Aorta (tissue), 5 donors: ENCODE measurements at regions not wholly inside any gene's neighbourhood (a gene's known extent, or its start where the extent isn't known, plus 50 kb on each side); places are given as distances from the start of the nearest gene placed in this dataset.
A peak's percentile ranks its signal among the peaks of the same experiment; 100 is the strongest.
"Not testable (repeated sequence)": the region's sequence is repeated elsewhere in the genome, so short reads cannot be mapped to it uniquely, and the experiment has no call there.

ENCODE experiments used
- ATAC-seq: fragments of 200-7000 bp; cut with Tn5 transposase; one replicate; pipeline ENCODE4 v1.9.1; 2022; ENCODE audit warnings: moderate library complexity; ENCODE audit not compliant: low FRiP score
- DNase-seq, 2 donors: peaks; one replicate each; pipeline ENCODE4 v3.0.0-alpha.2; 2020
- H3K27ac ChIP-seq, 2 donors: one replicate each; pipeline ENCODE4 v1.5.1; 2013; ENCODE audit warnings: low read length in 2 of 2, mild to moderate bottlenecking in 2 of 2, moderate library complexity in 2 of 2, control low read depth in 1 of 2, inconsistent platforms in 1 of 2, low read depth in 1 of 2
- H3K27me3 ChIP-seq, 2 donors: one replicate each; pipeline ENCODE4 v1.6.1; 2013; ENCODE audit warnings: control low read depth in 1 of 2, low read length in 1 of 2, mild to moderate bottlenecking in 1 of 2, moderate library complexity in 1 of 2; ENCODE audit not compliant: insufficient read depth in 2 of 2, control insufficient read depth in 1 of 2
- H3K36me3 ChIP-seq, 2 donors: one replicate each; pipeline ENCODE4 v1.6.1; 2013; ENCODE audit warnings: control low read depth in 1 of 2, low read length in 1 of 2, mild to moderate bottlenecking in 1 of 2; ENCODE audit not compliant: insufficient read depth in 2 of 2, control insufficient read depth in 1 of 2
- H3K4me1 ChIP-seq, 2 donors: one replicate each; pipeline ENCODE4 v1.6.1; 2013; ENCODE audit warnings: low read length in 2 of 2, control low read depth in 1 of 2, mild to moderate bottlenecking in 1 of 2, moderate library complexity in 1 of 2; ENCODE audit not compliant: insufficient read depth in 2 of 2, control insufficient read depth in 1 of 2
- H3K4me3 ChIP-seq, 2 donors: one replicate each; pipeline ENCODE4 v1.5.1; 2013; ENCODE audit warnings: low read length in 2 of 2, control low read depth in 1 of 2, mild to moderate bottlenecking in 1 of 2
- H3K9me3 ChIP-seq: one replicate; pipeline ENCODE4 v1.6.1; 2013; ENCODE audit warnings: mild to moderate bottlenecking, low read length; ENCODE audit not compliant: control insufficient read depth
- WGBS, 2 donors: extraction: QIAGEN DNeasy Blood & Tissue Kit; methylation state at CpG; one replicate each; pipeline ENCODE4 v1.1.7; 2013; 5-methylcytosine and 5-hydroxymethylcytosine counted together
- intact Hi-C, 2 donors: fragments of 100-400 bp; cut with DNase I; formaldehyde crosslinking; loops; one replicate each; pipeline versions ENCODE4 v1.14.2 to v1.15.0; 2022
- donor health status: healthy with polysubstance abuse.
- donor health status: Bipolar disorder and iron deficiency.
- donor health status: DM: no; HTN: no; CAD: no.
- donor health status: DM: no; HTN: no; CAD: no.
- donor health status: DM: yes; HTN: yes; CAD: no.

- Histone ChIP-seq H3K4me3 (no peak overlapping the region), H3K27me3 (no peaks in the 10 kb centered on the region), H3K27ac (no peak overlapping the region), H3K36me3 (no peaks in the 10 kb centered on the region), H3K4me1 (no peaks in the 10 kb centered on the region), H3K9me3 (no peaks in the 10 kb centered on the region)
- intact Hi-C loops = no loop called here
- 96 to 97% methylated on average over 5 of the region's 5 CpGs for WGBS, 2 donors
- DNase-seq = no peak
- no peak for ATAC-seq
Measured at GRCh38 chr6:132023490-132023889, 72.3 kb upstream of the CCN2 start.

- 74 to 82% methylated on average over 4 of the region's 4 CpGs for WGBS, 2 donors
- intact Hi-C loops = no loop called here
- DNase-seq = no peak
Measured at GRCh38 chr6:132021552-132022375, 70.6 kb upstream of the CCN2 start.

GRCh38 chr6:132020918-132021317 is 69.7 kb upstream of the CCN2 start:
- ATAC-seq, intact Hi-C loops: not testable (repeated sequence)
- WGBS, 2 donors = 94 to 97% methylated on average over 4 of the region's 4 CpGs

More at GRCh38 chr6:132021552-132022375, 70.6 kb upstream of the CCN2 start:
- Histone ChIP-seq H3K36me3 (no peaks in the 10 kb centered on the region), H3K9me3 (no peaks in the 10 kb centered on the region), H3K27ac (no peak overlapping the region), H3K4me3 (no peak overlapping the region), H3K27me3 (no peaks in the 10 kb centered on the region), H3K4me1 (no peaks in the 10 kb centered on the region)
- no peak for ATAC-seq

GRCh38 chr6:132020138-132020581 is 69.0 kb upstream of the CCN2 start:
- no peak overlapping the region for H3K4me3 ChIP-seq
- WGBS, 2 donors = 16 to 21% methylated on average over 6 of the region's 6 CpGs
- H3K27me3 ChIP-seq = no peaks in the 10 kb centered on the region
- H3K36me3 ChIP-seq = no peaks in the 10 kb centered on the region
- H3K9me3 ChIP-seq = no peaks in the 10 kb centered on the region
- ATAC-seq (peak; percentile 74), DNase-seq (peak; percentile 47 to 78)
- intact Hi-C loops = no loop called here
- H3K27ac ChIP-seq = peak overlapping the region; percentile 11 to 72
- H3K4me1 ChIP-seq = no peaks in the 10 kb centered on the region

More at GRCh38 chr6:132020918-132021317, 69.7 kb upstream of the CCN2 start:
- not testable (repeated sequence) for H3K4me3 ChIP-seq, DNase-seq, H3K36me3 ChIP-seq, H3K9me3 ChIP-seq, H3K27me3 ChIP-seq, H3K4me1 ChIP-seq, H3K27ac ChIP-seq

- no peaks in the 10 kb centered on the region for H3K9me3 ChIP-seq
- H3K27ac ChIP-seq = peak overlapping the region in 1 of 2 donors; percentile 43
- no peak for DNase-seq
- WGBS, 2 donors = 57 to 71% methylated on average over 1 of the region's 1 CpG
- H3K27me3 ChIP-seq = no peaks in the 10 kb centered on the region
- H3K4me1 ChIP-seq = no peaks in the 10 kb centered on the region
- intact Hi-C loops = loop anchor here in 1 of 2 donors (10.0 kb wide), 1 partner anchor 45 kb away; no protein-coding TSS in a partner anchor
- H3K4me3 ChIP-seq = no peak overlapping the region
- no peak for ATAC-seq
- H3K36me3 ChIP-seq = no peaks in the 10 kb centered on the region
Measured at GRCh38 chr6:132019586-132019985, 68.4 kb upstream of the CCN2 start.

GRCh38 chr6:132017942-132018341 is 66.8 kb upstream of the CCN2 start:
- no peaks in the 10 kb centered on the region for H3K9me3 ChIP-seq
- H3K27me3 ChIP-seq = no peaks in the 10 kb centered on the region
- no peaks in the 10 kb centered on the region for H3K4me1 ChIP-seq
- intact Hi-C loops = loop anchor here in 1 of 2 donors (10.0 kb wide), 1 partner anchor 47 kb away; no protein-coding TSS in a partner anchor
- DNase-seq (no peak), ATAC-seq (no peak)
- 88 to 93% methylated on average over 3 of the region's 3 CpGs for WGBS, 2 donors
- no peak overlapping the region for H3K4me3 ChIP-seq
- no peak overlapping the region for H3K27ac ChIP-seq
- H3K36me3 ChIP-seq = no peaks in the 10 kb centered on the region

- intact Hi-C loops = loop anchor here in 1 of 2 donors (10.0 kb wide), 1 partner anchor 48 kb away; no protein-coding TSS in a partner anchor
- H3K27ac ChIP-seq = no peak overlapping the region
- no peaks in the 10 kb centered on the region for H3K27me3 ChIP-seq
- H3K9me3 ChIP-seq = no peaks in the 10 kb centered on the region
- H3K4me3 ChIP-seq = no peak overlapping the region
- ATAC-seq (no peak), DNase-seq (no peak)
- 9 to 15% methylated on average over 1 of the region's 1 CpG for WGBS, 2 donors
- H3K36me3 ChIP-seq = no peaks in the 10 kb centered on the region
- H3K4me1 ChIP-seq = peaks cover 0 to 3% of the 10 kb centered on the region in 2 donors
Measured at GRCh38 chr6:132016396-132016795, 65.2 kb upstream of the CCN2 start.

- 3 to 6% methylated on average over 2 of the region's 2 CpGs for WGBS, 2 donors
- intact Hi-C loops = loop anchor here in 1 of 2 donors (5.0 to 10.0 kb wide), 3 partner anchors 53 to 121 kb away; partner anchors contain the start of gene CCN2
- peak; percentile 77 for ATAC-seq
- no peaks in the 10 kb centered on the region for H3K36me3 ChIP-seq
- DNase-seq = no peak
- H3K27me3 ChIP-seq = no peaks in the 10 kb centered on the region
- peaks cover 3 to 9% of the 10 kb centered on the region in 2 donors for H3K4me1 ChIP-seq
- peak overlapping the region; percentile 63 to 93 for H3K27ac ChIP-seq
- H3K4me3 ChIP-seq = peak overlapping the region in 1 of 2 donors; percentile 10
- no peaks in the 10 kb centered on the region for H3K9me3 ChIP-seq
Measured at GRCh38 chr6:132011582-132011981, 60.4 kb upstream of the CCN2 start.

- peaks cover 3 to 9% of the 10 kb centered on the region in 2 donors for H3K4me1 ChIP-seq
- no peak overlapping the region for H3K27ac ChIP-seq
- intact Hi-C loops = no loop called here
- no peak overlapping the region for H3K4me3 ChIP-seq
- H3K27me3 ChIP-seq = no peaks in the 10 kb centered on the region
- H3K9me3 ChIP-seq = no peaks in the 10 kb centered on the region
- ATAC-seq (no peak), DNase-seq (no peak)
- no peaks in the 10 kb centered on the region for H3K36me3 ChIP-seq
Measured at GRCh38 chr6:132009175-132009574, 58.0 kb upstream of the CCN2 start.
